ENCODE measurements at regions not wholly inside any gene's neighbourhood (a gene's known extent, or its start where the extent isn't known, plus 50 kb on each side); places are given as distances from the start of the nearest gene placed in this dataset.

DNA sequence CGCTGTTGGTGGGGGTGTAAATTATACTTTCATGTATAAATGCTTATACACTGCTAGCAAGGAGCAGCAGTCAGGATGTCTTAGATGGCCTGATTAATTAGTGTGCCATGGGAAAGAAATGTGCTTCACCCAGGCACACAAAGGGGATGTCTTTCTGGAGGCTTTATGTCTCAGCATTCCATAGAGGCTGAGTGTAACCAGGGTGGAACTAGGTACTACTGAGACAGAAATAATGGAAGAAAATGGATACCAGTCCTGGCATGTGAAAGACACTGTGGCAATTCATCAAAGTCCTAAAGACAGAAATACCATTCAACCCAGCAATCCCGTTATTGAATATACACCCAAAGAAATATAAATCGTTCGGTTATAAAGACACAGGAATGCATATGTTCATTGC, 52.5 kb downstream of the PF4 start:
- DNase-seq (ENCODE audit: low read depth): no peak

GRCh38 chr4:73923631-73923937, 54.4 kb downstream of the CXCL1 start:
- no peak for DNase-seq (ENCODE audit: low read depth)

DNA sequence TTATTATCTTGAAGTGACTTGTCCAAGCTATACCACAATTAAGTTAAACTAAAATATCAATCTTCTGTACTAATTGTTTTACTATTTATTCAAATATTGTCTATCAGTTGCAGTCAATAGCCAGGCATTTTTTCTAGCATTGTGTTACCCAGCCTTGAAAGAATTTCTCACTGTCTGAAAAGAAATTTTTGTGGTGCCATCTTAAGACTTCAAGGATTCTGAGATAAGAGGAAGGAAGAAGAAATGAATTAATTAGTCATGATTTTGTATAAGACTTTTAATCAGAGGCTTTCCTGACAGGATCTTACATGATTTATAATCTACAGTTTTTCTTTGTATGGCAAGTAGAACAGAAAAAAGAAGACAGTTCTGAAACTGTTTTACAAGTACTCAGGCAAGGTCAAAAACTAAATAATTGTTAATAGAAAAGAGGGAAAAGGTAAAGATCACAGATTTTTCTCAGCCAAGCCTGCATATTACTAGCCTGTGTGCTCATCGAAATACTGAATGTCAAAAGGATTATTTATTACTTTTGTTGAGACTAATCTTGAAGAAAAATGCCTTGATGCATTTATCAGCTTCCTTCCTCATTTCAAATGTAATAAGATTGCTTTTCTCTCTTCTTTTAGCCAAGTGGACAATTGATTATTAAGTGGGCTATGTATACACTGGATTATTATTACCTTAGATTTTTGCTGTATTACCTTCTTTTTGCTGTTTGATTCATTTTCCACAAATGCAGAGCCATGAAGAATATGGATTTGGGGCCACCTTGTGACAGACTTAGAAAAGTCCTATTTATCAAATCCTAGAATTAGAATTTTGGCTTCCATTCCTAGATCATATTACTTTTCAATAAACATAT, 53.8 kb downstream of the CXCL1 start:
- DNase-seq (ENCODE audit: low read depth): peak; percentile 56

GRCh38 chr4:73922317-73922716, 53.1 kb downstream of the CXCL1 start:
- no peak for DNase-seq (ENCODE audit: low read depth)

All from myocyte (in vitro differentiated cells).